MM.1S (cell line): ENCODE measurements at regions not wholly inside any gene's neighbourhood (a gene's known extent, or its start where the extent isn't known, plus 50 kb on each side); places are given as distances from the start of the nearest gene placed in this dataset.
A peak's percentile ranks its signal among the peaks of the same experiment; 100 is the strongest.

Source experiments
- DNase-seq: peaks from one replicate; pipeline ENCODE4 v3.0.0-alpha.2; 2015
- H2AFZ ChIP-seq: fragments of 300-600 bp; sonication (generic); 2 replicates; pipeline ENCODE4 v1.6.0; 2016; ENCODE audit warnings: antibody characterized with exemption, low read length
- H3F3A ChIP-seq: fragments of 300-600 bp; sonication (generic); 2 replicates; pipeline ENCODE4 v1.6.1; 2016; ENCODE audit warnings: mild to moderate bottlenecking, antibody characterized with exemption, low read length, moderate library complexity, mixed read lengths; ENCODE audit not compliant: insufficient read depth
- H3K27ac ChIP-seq: fragments of 300-600 bp; sonication (generic); 2 replicates; pipeline ENCODE4 v1.5.1; 2016; ENCODE audit warnings: mild to moderate bottlenecking, low read length
- H3K27me3 ChIP-seq: fragments of 300-600 bp; sonication (generic); replicated peaks from 2 replicates; pipeline ENCODE4 v1.6.0; 2016; ENCODE audit warnings: low read length; ENCODE audit not compliant: insufficient read depth
- H3K36me3 ChIP-seq: fragments of 300-600 bp; sonication (generic); replicated peaks from 2 replicates; pipeline ENCODE4 v1.6.1; 2016; ENCODE audit warnings: mild to moderate bottlenecking, low read length, mixed read lengths; ENCODE audit not compliant: insufficient read depth
- H3K4me1 ChIP-seq: fragments of 300-600 bp; sonication (generic); 2 replicates; pipeline ENCODE4 v1.6.1; 2016; ENCODE audit warnings: low read length, mixed read lengths
- H3K4me2 ChIP-seq: fragments of 300-600 bp; sonication (generic); 2 replicates; pipeline ENCODE4 v1.6.0; 2016; ENCODE audit warnings: low read depth, low read length
- H3K4me3 ChIP-seq: fragments of 300-600 bp; sonication (generic); 2 replicates; pipeline ENCODE4 v1.5.1; 2016; ENCODE audit warnings: low read length, mixed read lengths
- H3K79me2 ChIP-seq: fragments of 300-600 bp; sonication (generic); 2 replicates; pipeline ENCODE4 v1.6.1; 2016; ENCODE audit warnings: mixed run types, low read length, mixed read lengths
- H3K9ac ChIP-seq: fragments of 300-600 bp; sonication (generic); 2 replicates; pipeline ENCODE4 v1.6.1; 2016; ENCODE audit warnings: low read length, mixed read lengths
- H3K9me2 ChIP-seq: fragments of 300-600 bp; sonication (generic); replicated peaks from 2 replicates; pipeline ENCODE4 v1.6.1; 2016; ENCODE audit warnings: mild to moderate bottlenecking, low read length, mixed read lengths; ENCODE audit not compliant: insufficient read depth
- H3K9me3 ChIP-seq: fragments of 300-600 bp; sonication (generic); replicated peaks from 2 replicates; pipeline ENCODE4 v1.6.1; 2016; ENCODE audit warnings: mild to moderate bottlenecking, low read length, mixed read lengths; ENCODE audit not compliant: insufficient read depth
- H4K20me1 ChIP-seq: fragments of 300-600 bp; sonication (generic); 2 replicates; pipeline ENCODE4 v1.6.1; 2016; ENCODE audit warnings: mild to moderate bottlenecking, low read length, moderate library complexity, mixed read lengths; ENCODE audit not compliant: insufficient read depth
- CTCF ChIP-seq: fragments of 300-600 bp; sonication (generic); IDR thresholded peaks from 2 replicates; pipeline ENCODE4 v1.5.1; 2016; ENCODE audit warnings: antibody characterized with exemption, low read length, mixed read lengths
- EZH2 ChIP-seq: fragments of 300-600 bp; sonication (generic); optimal IDR thresholded peaks from 2 replicates; pipeline ENCODE3; 2017; ENCODE audit warnings: low read depth, mild to moderate bottlenecking, antibody characterized with exemption, low read length, mixed read lengths
- EZH2phosphoT487 ChIP-seq: fragments of 300-600 bp; sonication (generic); IDR thresholded peaks from 2 replicates; pipeline ENCODE4 v1.6.1; 2018; ENCODE audit warnings: antibody characterized with exemption, low read length

- Histone ChIP-seq H3K4me1 (peaks cover 5% of the 10 kb centered on the region; the same call in 1 of the 2 replicates), H3K27ac (no peak overlapping the region)
Observed at GRCh38 chr5:133818869-133819600, 149.4 kb downstream of the C5orf15 start.

GRCh38 chr5:133818031-133818431 lies 150.4 kb downstream of the C5orf15 start:
- Histone ChIP-seq H3K36me3 (no peaks in the 10 kb centered on the region), H3K27me3 (no peaks in the 10 kb centered on the region), H3F3A (no peaks in the 10 kb centered on the region), H3K4me3 (no peak overlapping the region), H3K9me3 (no peaks in the 10 kb centered on the region), H3K4me2 (no peak overlapping the region), H3K4me1 (peaks cover 5% of the 10 kb centered on the region; the same call in 1 of the 2 replicates), H3K27ac (no peak overlapping the region), H3K9me2 (no peaks in the 10 kb centered on the region), H4K20me1 (no peaks in the 10 kb centered on the region), H3K9ac (no peak overlapping the region), H3K79me2 (no peaks in the 10 kb centered on the region), H2AFZ (no peak overlapping the region)
- TF ChIP-seq CTCF (no peak), EZH2phosphoT487 (no peak), EZH2 (no peak)
- peak; percentile 1 for DNase-seq

More at GRCh38 chr5:133818869-133819600, 149.4 kb downstream of the C5orf15 start:
- H3F3A ChIP-seq, result no peaks in the 10 kb centered on the region
- H4K20me1 ChIP-seq, result no peaks in the 10 kb centered on the region
- H3K36me3 ChIP-seq, result no peaks in the 10 kb centered on the region
- no peaks in the 10 kb centered on the region for H3K9me2 ChIP-seq
- H3K9ac ChIP-seq, result no peak overlapping the region
- no peak overlapping the region for H3K4me3 ChIP-seq
- H3K4me2 ChIP-seq, result no peak overlapping the region
- TF ChIP-seq EZH2, result no peak
- TF ChIP-seq CTCF, result no peak
- TF ChIP-seq EZH2phosphoT487, result no peak
- no peaks in the 10 kb centered on the region for H3K79me2 ChIP-seq
- H3K27me3 ChIP-seq, result no peaks in the 10 kb centered on the region
- peak; percentile 2 for DNase-seq
- H3K9me3 ChIP-seq, result no peaks in the 10 kb centered on the region
- H2AFZ ChIP-seq, result no peak overlapping the region

GRCh38 chr5:133817456-133817855 lies 151.0 kb downstream of the C5orf15 start:
- DNase-seq, result no peak
- Histone ChIP-seq H3K79me2 (no peaks in the 10 kb centered on the region), H3K4me2 (no peak overlapping the region), H3K4me3 (no peak overlapping the region), H3F3A (no peaks in the 10 kb centered on the region), H3K4me1 (peaks cover 5% of the 10 kb centered on the region; the same call in 1 of the 2 replicates), H3K9ac (no peak overlapping the region), H3K27ac (no peak overlapping the region), H3K9me2 (no peaks in the 10 kb centered on the region), H2AFZ (no peak overlapping the region), H3K27me3 (no peaks in the 10 kb centered on the region), H3K9me3 (no peaks in the 10 kb centered on the region), H3K36me3 (no peaks in the 10 kb centered on the region), H4K20me1 (no peaks in the 10 kb centered on the region)
- TF ChIP-seq CTCF, result no peak
- TF ChIP-seq EZH2, result no peak
- TF ChIP-seq EZH2phosphoT487, result no peak
